Liver (tissue), 7 donors: ENCODE measurements at regions not wholly inside any gene's neighbourhood (a gene's known extent, or its start where the extent isn't known, plus 50 kb on each side); places are given as distances from the start of the nearest gene placed in this dataset.

ENCODE experiments used
- DNase-seq: peaks from one replicate; pipeline ENCODE4 v3.0.0-alpha.2; 2017; ENCODE audit warnings: low spot score
- H3K27ac ChIP-seq, 2 donors: one replicate each; pipeline ENCODE4 v1.7.0; 2013; ENCODE audit warnings: inconsistent platforms in 2 of 2, low read length in 2 of 2, control low read depth in 1 of 2, low read depth in 1 of 2, mild to moderate bottlenecking in 1 of 2
- H3K27me3 ChIP-seq, 4 donors: one replicate each; pipeline versions ENCODE4 v1.6.1 to v1.7.0; 2013; ENCODE audit warnings: low read length in 3 of 4, inconsistent platforms in 1 of 4, mild to moderate bottlenecking in 1 of 4, moderate library complexity in 1 of 4; ENCODE audit not compliant: control insufficient read depth in 4 of 4, insufficient read depth in 4 of 4
- H3K36me3 ChIP-seq, 4 donors: one replicate each; pipeline versions ENCODE4 v1.6.1 to v1.7.0; 2013; ENCODE audit warnings: low read length in 3 of 4, mild to moderate bottlenecking in 3 of 4, low read depth in 1 of 4, moderate library complexity in 1 of 4; ENCODE audit not compliant: control insufficient read depth in 4 of 4, insufficient read depth in 3 of 4
- H3K4me1 ChIP-seq, 4 donors: one replicate each; pipeline versions ENCODE4 v1.6.1 to v1.7.0; 2013; ENCODE audit warnings: low read length in 3 of 4, mild to moderate bottlenecking in 3 of 4, moderate library complexity in 1 of 4; ENCODE audit not compliant: control insufficient read depth in 4 of 4, insufficient read depth in 4 of 4
- H3K4me3 ChIP-seq, 3 donors: one replicate each; pipeline versions ENCODE4 v1.6.1 to v1.7.0; 2013; ENCODE audit warnings: low read length in 3 of 3, control low read depth in 1 of 3, low read depth in 1 of 3, mild to moderate bottlenecking in 1 of 3
- H3K9ac ChIP-seq, 2 donors: one replicate each; pipeline ENCODE4 v1.7.0; 2013; ENCODE audit warnings: low read length in 2 of 2, mild to moderate bottlenecking in 2 of 2, moderate library complexity in 2 of 2, control low read depth in 1 of 2, low read depth in 1 of 2
- H3K9me3 ChIP-seq, 4 donors: one replicate each; pipeline versions ENCODE4 v1.6.1 to v1.7.0; 2013; ENCODE audit warnings: low read length in 3 of 4; ENCODE audit not compliant: control insufficient read depth in 4 of 4
- ATF3 ChIP-seq: IDR thresholded peaks from 2 replicates; pipeline ENCODE4 v1.6.1; 2016; ENCODE audit warnings: antibody characterized with exemption
- EGR1 ChIP-seq, 2 donors: IDR thresholded peaks; 2 replicates each; pipeline ENCODE4 v1.6.1; 2016 to 2018; ENCODE audit warnings: antibody characterized with exemption in 2 of 2, low read depth in 2 of 2
- FOXA1 ChIP-seq: IDR thresholded peaks from 2 replicates; pipeline ENCODE4 v1.6.1; 2016; ENCODE audit warnings: antibody characterized with exemption
- FOXA2 ChIP-seq: IDR thresholded peaks from 2 replicates; pipeline ENCODE4 v1.6.1; 2016; ENCODE audit warnings: antibody characterized with exemption
- GABPA ChIP-seq, 2 donors: IDR thresholded peaks in 1 of 2; conservative IDR thresholded peaks in 1 of 2; 2 replicates each; pipeline ENCODE4 v1.6.1; 2016; ENCODE audit warnings: antibody characterized with exemption in 2 of 2, mild to moderate bottlenecking in 1 of 2, moderate library complexity in 1 of 2
- HNF4A ChIP-seq, 2 donors: conservative IDR thresholded peaks; 2 replicates each; pipeline ENCODE4 v1.6.1; 2016; ENCODE audit warnings: antibody characterized with exemption in 2 of 2, mild to moderate bottlenecking in 2 of 2
- HNF4G ChIP-seq: IDR thresholded peaks from 2 replicates; pipeline ENCODE4 v1.6.1; 2016; ENCODE audit warnings: antibody characterized with exemption
- JUND ChIP-seq, 2 donors: IDR thresholded peaks; 2 replicates each; pipeline ENCODE4 v1.6.1; 2016; ENCODE audit warnings: antibody characterized with exemption in 2 of 2
- MAX ChIP-seq: IDR thresholded peaks from 2 replicates; pipeline ENCODE4 v1.6.1; 2016; ENCODE audit warnings: antibody characterized with exemption
- NR2F2 ChIP-seq: IDR thresholded peaks from 2 replicates; pipeline ENCODE4 v1.6.1; 2016; ENCODE audit warnings: antibody characterized with exemption
- RAD21 ChIP-seq, 2 donors: IDR thresholded peaks; 2 replicates each; pipeline ENCODE4 v1.6.1; 2016; ENCODE audit warnings: antibody characterized with exemption in 2 of 2, mild to moderate bottlenecking in 2 of 2
- REST ChIP-seq: IDR thresholded peaks from 2 replicates; pipeline ENCODE4 v1.6.1; 2016; ENCODE audit warnings: antibody characterized with exemption, mild to moderate bottlenecking
- RXRA ChIP-seq, 2 donors: IDR thresholded peaks; 2 replicates each; pipeline ENCODE4 v1.6.1; 2017 to 2018; ENCODE audit warnings: antibody characterized with exemption in 2 of 2, mild to moderate bottlenecking in 1 of 2
- SP1 ChIP-seq: IDR thresholded peaks from 2 replicates; pipeline ENCODE4 v1.6.1; 2018; ENCODE audit warnings: antibody characterized with exemption, mild to moderate bottlenecking
- TAF1 ChIP-seq: conservative IDR thresholded peaks from 2 replicates; pipeline ENCODE4 v1.6.1; 2016; ENCODE audit warnings: antibody characterized with exemption, mild to moderate bottlenecking
- YY1 ChIP-seq: IDR thresholded peaks from 2 replicates; pipeline ENCODE4 v1.6.1; 2016; ENCODE audit warnings: antibody characterized with exemption, mild to moderate bottlenecking
- ZBTB33 ChIP-seq: IDR thresholded peaks from 2 replicates; pipeline ENCODE4 v1.6.1; 2016; ENCODE audit warnings: antibody characterized with exemption
- WGBS: extraction: QIAGEN DNeasy Blood & Tissue Kit; methylation state at CpG from one replicate; pipeline ENCODE4 v1.1.7; 2013; 5-methylcytosine and 5-hydroxymethylcytosine counted together
- donor health status: healthy.
- donor health status: healthy.
- donor health status: healthy.
- donor health status: healthy.

- no peak overlapping the region for H3K4me3 ChIP-seq
- no peaks in the 10 kb centered on the region for H3K9me3 ChIP-seq
- TF ChIP-seq GABPA (IDR thresholded peaks at IDR 0.05 in 1 of 2, conservative IDR thresholded peaks at IDR 0.05 in 1 of 2) (no peak), REST (no peak), ATF3 (no peak), MAX (no peak), ZBTB33 (no peak), FOXA2 (no peak), YY1 (no peak), NR2F2 (no peak), TAF1 (no peak), JUND (IDR thresholded peaks at IDR 0.05) (no peak), SP1 (no peak), RXRA (IDR thresholded peaks at IDR 0.05) (no peak), HNF4A (conservative IDR thresholded peaks at IDR 0.05) (no peak), EGR1 (IDR thresholded peaks at IDR 0.05; ENCODE audit: low read depth in 2 of 2) (no peak), HNF4G (no peak)
- H3K27me3 ChIP-seq, result no peaks in the 10 kb centered on the region
- H3K36me3 ChIP-seq, result no peaks in the 10 kb centered on the region
- no peak overlapping the region for H3K27ac ChIP-seq
- H3K9ac ChIP-seq, result no peak overlapping the region
- peaks cover 0 to 5% (median 4%) of the 10 kb centered on the region in 4 donors for H3K4me1 ChIP-seq
- DNase-seq, result no peak
- 33% methylated on average over 2 of the region's 2 CpGs for WGBS
Observed at GRCh38 chr1:73765551-73766233, 432.3 kb downstream of the LRRIQ3 start.

- 82% methylated on average over 2 of the region's 2 CpGs for WGBS
- TF ChIP-seq ATF3, result no peak
- no peak for TF ChIP-seq RAD21 (IDR thresholded peaks at IDR 0.05)
- no peak for TF ChIP-seq SP1
- TF ChIP-seq GABPA (IDR thresholded peaks at IDR 0.05 in 1 of 2, conservative IDR thresholded peaks at IDR 0.05 in 1 of 2), result no peak
- no peak for TF ChIP-seq REST
- no peak for TF ChIP-seq RXRA (IDR thresholded peaks at IDR 0.05)
- no peak for TF ChIP-seq HNF4A (conservative IDR thresholded peaks at IDR 0.05)
- no peak for TF ChIP-seq YY1
- no peak for TF ChIP-seq ZBTB33
- TF ChIP-seq EGR1 (IDR thresholded peaks at IDR 0.05; ENCODE audit: low read depth in 2 of 2), result no peak
- TF ChIP-seq JUND (IDR thresholded peaks at IDR 0.05), result no peak
- TF ChIP-seq TAF1, result no peak
- no peak for TF ChIP-seq FOXA1
- no peak for TF ChIP-seq NR2F2
- TF ChIP-seq FOXA2, result no peak
Observed at GRCh38 chr1:73761559-73761958, 436.4 kb downstream of the LRRIQ3 start.

More at GRCh38 chr1:73761559-73761958, 436.4 kb downstream of the LRRIQ3 start:
- H3K9me3 ChIP-seq, result no peaks in the 10 kb centered on the region
- peaks cover 0 to 5% (median 4%) of the 10 kb centered on the region in 4 donors for H3K4me1 ChIP-seq
- DNase-seq, result no peak
- H3K27ac ChIP-seq, result no peak overlapping the region
- no peak overlapping the region for H3K9ac ChIP-seq
- no peaks in the 10 kb centered on the region for H3K36me3 ChIP-seq
- no peak overlapping the region for H3K4me3 ChIP-seq
- H3K27me3 ChIP-seq, result no peaks in the 10 kb centered on the region
